ENCODE measurements at regions not wholly inside any gene's neighbourhood (a gene's known extent, or its start where the extent isn't known, plus 50 kb on each side); places are given as distances from the start of the nearest gene placed in this dataset.

DNA sequence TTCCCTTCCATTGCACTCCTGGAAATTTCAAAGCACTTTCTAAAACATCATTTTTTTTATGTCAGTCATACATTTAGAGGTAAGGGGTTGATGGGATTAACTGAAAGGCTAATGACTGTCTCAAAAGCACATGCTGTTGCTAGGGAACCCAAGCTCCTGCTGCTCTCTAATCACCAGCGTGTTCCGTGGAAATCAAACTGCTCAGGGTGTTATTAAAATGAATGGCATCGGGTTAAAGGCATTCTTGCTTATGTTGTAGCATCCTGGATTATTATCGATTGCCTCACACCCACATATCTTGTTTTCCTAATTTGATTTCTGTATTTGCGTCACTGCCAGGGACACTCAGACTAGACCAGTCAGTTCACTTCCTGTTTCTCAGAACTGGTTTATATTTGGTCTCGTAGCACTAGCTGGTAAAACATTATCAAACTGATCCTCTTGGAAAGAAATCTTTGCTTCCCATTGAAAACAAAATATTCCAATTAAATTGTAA lies 216.5 kb upstream of the MKLN1 start:
- DNase-seq = peak; percentile 83

DNA sequence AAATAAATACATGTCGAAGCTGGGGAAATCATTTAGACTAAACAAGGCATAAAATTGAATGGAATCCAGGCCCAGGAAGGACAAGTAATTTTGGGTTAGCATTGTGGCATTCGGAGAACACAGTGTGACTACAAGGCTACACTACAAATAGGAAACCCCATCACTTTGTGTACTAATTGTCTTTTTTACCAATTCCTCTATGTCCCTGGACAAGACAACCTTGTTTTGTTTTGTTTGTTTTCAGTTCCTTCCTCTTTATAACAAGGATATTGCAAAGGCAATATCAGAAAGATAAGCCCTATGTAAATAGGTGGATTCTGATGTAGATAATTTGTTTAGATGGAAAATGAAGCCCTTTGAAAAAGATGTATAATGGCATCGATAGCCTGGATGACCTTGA lies 215.9 kb upstream of the MKLN1 start:
- no peak for DNase-seq

DNA sequence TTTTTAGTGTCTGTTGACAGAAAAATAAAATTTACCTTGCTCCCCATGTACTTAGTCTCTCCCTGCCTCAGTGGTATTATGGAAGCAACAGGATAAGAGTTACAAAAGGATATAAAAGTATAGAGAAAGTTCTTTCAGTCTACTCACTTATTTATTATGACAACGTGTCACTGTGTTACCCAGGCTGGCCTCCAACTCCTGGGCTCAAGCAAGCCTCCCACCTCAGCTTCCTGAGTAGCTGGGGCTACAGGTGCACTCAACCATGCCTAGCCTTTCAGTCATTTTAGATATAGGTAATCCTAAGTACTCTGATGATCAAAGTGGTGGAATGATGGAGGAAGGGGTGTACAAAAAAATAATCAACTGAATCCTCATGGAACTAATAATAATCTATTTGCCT lies 215.2 kb upstream of the MKLN1 start:
- no peak for DNase-seq

DNA sequence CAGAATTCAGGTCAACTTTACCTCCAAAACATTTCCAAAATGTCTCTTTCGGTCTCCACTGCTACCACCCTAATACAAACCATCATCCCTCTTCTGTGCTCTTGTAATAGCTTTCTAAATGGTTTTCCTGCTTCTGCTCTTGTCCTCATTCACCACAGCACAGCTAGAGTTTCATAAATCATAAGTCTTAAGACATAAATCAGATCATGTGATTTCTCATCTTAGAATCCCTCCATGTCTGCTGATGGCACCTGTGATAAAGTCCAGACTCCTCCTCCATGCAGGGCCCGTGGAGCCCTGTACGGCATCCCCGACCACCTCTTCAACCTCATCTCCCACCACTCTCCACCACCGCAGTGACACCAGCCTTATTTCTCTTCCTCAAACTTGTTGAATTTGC lies 212.3 kb upstream of the MKLN1 start:
- DNase-seq = no peak

DNA sequence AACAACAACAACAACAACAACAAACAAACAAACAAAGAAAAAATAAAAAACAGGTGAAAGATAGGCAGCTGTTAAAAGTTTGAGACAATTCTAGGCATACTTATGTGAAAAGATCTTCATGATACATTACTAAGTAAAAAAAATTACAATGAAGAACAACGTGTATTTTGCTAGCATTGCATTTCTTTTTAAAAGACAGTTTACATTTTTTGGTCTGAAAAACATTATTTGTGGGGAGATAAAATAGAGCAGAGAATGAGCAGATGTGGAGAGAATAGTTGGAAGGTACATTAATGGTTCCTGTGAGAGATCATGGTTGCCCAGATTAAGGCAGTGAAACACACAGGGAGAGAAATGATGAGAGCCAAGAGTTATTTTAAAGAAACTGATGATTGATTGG lies 210.2 kb upstream of the MKLN1 start:
- DNase-seq = no peak

DNA sequence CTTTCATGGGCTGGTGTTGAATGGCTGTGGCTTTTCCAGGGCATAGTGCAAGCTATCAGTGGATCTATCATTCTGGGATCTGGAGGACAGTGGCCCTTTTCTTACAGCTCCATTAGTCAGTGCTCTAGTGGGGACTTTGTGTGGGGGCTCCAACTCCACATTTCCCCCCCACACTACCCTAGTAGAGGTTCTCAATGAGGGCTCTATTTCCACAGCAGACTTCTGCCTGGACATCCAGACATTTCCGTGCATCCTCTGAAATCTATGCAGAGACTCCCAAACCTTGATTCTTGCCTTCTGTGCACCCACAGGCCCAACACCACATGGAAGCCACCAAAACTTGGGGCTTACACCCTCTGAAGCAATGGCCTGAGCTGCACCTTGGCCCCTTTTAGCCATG lies 208.3 kb upstream of the MKLN1 start:
- no peak for DNase-seq

DNA sequence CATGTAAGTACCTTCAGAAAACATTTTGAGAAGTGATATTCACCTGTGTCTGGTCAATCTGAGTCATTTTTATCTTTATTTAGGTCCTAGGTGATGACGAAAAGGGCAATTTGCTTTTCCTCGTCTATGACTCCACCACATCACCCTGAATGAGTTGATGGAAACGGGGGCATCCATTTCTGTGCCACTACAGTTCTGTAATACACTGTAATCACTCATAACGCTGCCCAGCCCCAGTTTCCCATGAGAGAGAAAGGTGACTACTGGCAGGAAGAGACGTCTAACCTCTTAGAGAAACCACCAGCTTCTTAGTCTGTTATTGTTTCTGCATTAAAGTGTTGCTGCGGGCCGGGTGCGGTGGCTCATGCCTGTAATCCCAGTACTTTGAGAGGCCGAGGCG lies 205.3 kb upstream of the MKLN1 start:
- DNase-seq = no peak

DNA sequence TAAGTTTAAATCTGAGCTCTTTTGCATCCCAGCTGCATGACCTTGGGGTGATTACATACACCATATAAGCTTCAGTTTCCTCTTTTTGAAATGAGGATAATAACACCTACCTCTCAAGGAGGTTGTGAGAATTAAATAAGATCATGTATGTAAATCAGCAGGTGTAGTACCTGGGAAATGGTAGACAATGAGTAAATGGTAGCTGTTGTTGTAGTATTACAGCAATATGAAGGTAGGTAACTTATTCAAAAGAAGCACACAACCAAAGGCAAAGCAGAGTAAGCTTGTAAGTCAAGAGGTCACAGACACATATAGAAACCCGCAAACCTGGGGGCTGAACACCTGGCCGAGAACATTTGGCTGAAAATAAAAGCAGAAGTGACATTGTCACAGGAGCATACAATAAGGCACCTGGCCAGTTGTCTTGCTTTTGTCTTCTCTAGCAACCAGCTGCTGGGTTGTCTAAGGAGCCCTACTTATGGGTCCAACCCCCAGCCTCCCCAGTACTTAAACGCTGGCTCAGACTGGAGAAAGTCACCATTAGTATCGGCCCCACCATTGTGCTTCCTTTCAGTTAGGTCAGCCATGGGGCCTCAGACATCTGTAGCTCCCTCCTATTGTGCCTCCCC lies 203.6 kb upstream of the MKLN1 start:
- DNase-seq = no peak

DNA sequence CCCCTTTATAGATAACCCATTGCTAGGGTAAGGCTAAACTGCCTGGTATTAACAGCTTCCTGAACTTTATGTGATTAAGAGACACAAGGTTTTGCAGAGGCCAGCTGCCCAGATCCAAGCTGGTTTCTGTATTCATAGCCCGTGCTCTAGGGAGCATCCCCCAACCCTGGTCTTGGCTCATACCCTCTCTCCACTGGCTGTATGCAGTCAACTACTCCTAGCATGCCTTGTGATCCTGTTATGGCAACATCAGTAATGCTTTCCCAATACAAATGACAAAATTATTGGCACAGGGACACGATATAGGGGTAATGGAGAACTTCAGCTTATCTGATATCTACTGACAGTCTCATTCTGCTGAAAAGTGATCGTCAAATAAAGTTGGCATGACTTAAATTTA lies 202.8 kb upstream of the MKLN1 start:
- DNase-seq = no peak

DNA sequence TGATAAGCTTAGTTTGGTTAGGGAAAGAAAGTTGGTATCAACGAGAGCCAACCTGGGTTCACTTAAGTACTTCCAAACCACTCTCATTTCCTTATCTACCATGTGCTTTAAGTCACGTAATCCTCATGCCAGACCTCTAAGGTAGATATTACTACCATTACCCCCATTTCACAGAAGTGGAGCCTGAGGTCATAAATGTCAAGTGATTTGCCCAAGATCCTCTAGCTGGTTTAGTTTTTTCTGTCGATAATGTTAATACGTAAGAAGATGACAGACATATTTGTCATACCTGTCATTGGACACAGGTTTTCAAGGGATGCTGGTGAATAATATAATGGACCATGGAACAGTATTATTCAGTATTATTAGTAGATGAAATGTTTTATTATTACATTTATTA lies 197.4 kb upstream of the MKLN1 start:
- DNase-seq = no peak

DNA sequence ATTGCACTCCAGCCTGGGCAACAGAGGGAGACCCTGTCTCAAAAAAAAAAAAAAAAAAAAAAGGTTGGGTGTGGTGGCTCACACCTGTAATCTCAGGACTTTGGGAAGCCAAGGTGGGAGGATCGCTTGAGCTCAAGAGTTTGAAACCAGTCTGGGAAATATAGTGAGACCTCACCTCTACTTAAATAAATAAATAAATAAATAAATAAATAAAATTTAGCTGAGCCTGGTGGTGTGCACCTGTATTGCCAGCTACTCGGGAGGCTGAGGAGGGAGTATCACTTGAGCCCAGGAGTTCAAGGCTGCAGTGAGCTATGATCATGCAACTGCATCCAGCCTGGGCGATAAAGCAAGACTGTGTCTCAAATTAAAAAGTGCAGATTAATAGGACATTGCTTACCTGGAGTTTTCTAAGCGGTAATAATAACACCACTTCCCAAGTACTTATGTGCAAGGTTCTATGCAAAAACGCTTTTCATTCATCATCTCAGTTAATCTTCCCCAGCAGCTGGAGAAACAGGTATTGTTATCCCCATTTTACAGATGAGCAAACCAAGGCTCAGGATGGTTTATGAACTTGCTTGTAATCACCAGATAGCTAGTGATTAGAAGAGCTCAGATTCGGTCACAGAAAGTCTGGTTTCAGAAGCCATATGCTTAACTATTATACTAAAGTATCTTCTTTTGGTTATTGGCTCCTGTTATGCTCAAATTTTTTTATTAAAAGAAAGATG lies 196.5 kb upstream of the MKLN1 start:
- no peak for DNase-seq

DNA sequence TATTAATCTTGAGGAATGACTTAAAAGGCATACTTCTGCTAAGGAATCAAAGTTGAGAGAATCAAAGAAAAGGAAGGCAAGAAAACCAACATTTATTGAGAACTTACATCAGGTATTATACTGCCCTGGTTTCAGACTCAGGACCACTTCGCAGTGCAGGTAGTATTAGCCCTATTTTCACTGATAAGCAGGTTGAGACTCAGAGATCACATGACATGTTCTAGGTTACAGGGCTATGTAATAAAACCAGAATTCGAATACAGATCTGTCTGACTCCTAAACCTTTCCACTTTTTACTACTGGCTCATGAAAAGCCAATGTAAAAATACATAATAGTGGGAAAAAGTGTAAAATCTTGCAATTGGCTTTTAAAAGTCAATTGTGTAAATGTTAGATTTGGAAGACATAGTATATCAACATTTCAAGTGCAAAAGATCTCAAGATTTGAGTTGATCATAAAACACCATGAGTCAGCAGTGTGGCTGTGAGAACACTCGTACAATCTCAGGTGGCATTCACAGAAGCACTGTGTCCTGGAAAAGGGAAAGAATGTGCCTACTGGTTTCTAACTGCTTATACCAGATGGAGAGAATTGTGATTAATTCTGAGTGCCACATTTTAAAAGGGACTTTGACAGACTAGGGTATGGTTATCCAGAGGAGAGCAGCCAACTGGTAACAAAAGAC lies 195.8 kb upstream of the MKLN1 start:
- no peak for DNase-seq

DNA sequence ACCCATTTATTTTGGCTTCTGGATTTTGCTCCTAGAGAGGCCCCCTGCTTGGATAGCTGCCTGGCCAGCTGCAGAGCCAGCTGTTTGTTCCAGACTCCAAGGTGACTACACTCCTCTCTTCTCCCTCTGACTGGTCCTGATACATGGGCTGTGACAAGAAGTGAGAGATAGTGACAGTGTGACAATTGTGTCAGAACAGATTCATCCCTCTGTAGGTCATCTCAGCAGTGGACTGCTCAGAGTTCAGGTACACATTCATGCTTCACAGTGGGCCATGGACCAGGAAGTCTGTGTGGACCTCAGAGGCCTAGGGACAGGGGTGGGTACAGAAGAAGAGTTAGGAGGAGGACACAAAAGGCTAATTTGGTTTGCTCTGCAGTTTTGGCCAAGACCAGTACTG lies 188.2 kb upstream of the MKLN1 start:
- DNase-seq = no peak

DNA sequence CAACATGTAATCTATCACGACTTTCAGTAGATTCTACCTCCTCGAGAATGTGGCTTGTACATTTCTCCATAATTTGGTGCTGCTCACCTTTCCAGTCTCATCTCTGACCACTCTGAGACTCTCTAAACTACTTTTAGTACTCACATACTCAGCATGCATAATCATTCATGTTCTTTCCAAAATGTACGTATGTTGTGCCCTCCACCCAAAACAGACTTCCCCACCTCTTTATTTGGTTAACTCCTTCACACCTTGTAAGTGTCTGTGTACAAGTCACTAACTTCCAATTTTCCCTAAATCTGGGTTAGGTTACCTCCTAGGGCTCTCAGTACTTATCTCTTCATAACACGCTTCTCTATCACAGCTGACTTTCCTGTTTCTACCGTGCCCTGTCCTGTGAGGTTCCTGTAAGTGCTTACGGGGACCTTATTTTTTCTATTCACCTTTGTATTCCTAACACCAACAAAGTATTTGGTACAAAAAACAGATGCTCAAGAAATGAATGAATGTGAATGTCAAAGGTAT lies 186.2 kb upstream of the MKLN1 start:
- no peak for DNase-seq

DNA sequence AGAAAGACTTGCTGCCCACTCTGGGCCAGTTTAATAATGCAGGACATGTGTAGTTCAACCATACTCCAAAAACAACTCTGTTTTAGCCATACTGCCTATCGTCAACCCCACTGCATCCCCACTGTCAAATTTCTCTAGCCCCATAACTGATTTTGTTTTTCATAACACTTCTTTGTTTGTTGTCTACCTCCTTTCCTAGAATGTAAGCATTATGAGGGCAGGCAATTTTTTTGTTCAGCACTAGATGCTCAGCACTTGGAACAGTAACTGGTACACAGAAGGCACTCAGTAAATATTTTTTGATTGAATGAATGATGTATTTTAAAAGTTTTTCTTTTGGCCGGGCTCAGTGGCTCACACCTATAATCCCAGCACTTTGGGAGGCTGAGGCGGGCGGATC lies 183.8 kb upstream of the MKLN1 start:
- DNase-seq = no peak

DNA sequence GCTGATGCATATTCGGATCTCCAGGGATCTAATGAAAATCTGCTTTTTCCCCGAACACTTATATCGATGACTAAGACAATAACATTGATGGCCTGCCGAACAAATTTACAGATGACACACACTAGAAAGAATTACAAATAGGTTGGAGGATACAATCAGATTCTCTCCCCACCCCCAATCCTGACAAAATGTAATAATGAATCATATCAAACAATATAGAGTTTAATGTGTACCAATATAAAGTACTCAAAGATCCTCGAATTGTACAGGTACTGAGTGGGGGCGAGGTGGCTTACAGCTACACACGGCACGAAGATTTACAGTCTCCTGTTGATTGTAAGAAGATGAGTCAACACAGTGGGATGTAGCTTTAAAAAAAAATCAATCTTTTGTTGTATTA lies 182.7 kb upstream of the MKLN1 start:
- DNase-seq = no peak

DNA sequence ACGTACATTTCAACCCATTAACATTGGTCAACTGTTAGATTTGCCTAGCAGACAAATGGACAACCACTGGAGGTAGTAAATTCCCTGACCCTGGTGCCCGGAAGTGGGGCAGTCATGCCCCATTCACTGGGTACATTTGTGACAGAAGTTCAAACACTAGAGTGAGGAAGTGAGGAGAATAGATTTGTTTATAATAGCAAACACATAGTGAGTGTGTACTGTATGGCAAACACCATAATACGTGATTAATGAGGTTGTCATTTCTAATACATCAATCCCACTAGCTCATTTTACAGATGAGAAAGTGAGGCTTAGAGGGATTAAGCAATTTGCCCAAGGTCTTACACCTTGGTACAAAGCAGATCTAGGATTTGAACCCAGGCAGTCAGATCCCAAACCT lies 181.9 kb upstream of the MKLN1 start:
- DNase-seq = no peak

DNA sequence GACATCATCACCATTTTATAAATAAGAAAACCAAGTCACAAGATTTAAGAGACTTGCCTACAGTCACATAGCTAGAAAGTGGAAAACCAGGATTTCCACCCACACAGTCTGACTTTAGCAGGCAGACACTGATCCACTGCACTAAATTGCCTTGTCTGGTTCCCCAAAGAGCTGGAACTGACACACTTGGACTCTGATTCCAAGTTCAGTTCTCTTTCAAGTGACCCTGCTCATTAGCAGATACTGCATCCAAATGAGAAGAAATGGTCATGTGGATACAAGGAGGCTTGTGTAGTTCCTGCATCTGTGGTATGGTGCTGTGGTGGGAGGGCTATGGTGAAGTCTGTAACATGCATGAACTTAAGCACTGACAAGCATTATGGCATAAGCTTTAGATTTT lies 180.1 kb upstream of the MKLN1 start:
- no peak for DNase-seq

DNA sequence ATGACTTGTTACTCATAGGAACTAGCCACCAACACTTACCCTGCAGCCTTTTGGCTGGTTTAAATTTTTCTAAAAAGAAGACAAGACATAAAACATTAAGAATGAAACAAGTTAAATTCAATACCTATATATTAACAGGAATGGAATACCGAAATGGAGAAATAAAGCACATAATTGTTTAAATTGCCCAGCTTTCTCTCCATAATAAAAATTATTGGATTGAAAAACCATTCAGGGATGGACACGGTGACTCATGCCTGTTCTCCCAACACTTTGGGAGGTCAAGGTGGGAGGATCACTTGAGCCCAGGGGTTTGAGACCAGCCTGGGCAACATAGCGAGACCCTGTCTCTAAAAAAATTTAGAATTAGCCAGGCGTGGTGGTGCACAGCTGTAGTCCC lies 179.4 kb upstream of the MKLN1 start:
- DNase-seq = no peak

DNA sequence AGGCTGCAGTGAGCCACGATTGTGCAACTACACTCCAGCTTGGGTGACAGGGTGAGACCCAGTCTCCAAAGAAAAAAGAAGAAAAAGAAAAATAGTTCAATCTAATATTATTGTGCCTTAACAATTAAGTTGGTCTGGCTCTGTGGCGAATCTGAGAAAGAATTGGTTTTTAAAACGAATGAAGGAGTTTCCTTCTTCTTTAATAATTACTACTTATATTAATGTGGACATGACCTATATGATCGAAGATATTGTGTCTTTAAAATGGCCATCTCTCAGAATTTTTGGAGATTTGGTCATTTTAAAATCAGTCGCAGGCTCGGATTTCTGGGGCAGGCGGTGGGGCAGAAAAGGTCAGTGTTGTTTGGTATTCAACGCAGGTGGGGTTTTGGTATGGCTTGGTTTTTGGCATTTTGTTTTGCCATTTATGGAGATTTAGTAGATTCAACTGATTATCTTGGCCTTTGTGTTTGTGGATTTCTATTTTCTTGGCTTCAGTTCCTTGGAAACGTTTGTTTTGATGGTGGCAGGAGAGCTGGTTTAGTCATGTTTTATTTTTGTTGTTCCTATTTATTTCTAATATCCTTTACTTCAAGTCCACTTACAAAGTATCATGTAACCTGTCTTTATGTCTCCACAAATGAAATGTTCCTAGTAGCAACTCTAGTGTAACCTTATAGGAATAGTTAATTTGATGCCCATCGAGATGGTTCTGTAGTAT lies 178.8 kb upstream of the MKLN1 start:
- no peak for DNase-seq

DNA sequence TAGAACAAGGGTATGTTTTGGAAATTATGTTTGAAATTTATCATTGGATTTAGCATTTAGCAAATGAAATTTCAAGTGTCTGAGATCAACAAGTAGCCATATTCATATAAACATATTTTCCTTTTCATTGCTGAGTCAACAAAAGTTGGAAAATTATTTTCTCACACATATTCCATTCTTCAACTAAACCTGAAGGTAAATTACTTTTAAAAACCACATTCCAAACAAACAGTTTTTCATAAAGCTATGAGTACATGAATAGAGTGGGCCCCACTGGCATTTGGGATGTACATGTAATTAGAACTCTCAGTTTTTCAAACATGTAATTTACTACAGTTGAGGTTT lies 178.3 kb upstream of the MKLN1 start:
- no peak for DNase-seq

DNA sequence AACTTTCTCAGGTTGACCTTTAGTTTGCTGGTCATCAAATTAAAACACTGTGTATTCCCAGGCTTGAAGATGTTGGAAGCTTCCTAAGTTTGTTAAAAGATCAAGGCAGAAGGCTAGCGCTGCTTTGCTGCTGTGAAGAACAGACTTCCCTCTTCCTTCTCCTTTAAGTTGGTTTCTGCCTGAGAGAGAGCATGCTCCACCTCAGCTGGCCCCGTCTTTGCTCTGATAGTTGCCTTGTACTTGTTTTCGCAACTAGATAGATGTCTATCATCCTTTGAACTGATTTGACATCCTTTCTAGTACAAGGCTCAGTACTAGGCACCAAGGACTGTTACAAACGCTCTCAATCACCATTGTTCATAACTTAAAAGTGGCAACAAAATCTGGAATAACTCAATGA lies 177.8 kb upstream of the MKLN1 start:
- DNase-seq = no peak

DNA sequence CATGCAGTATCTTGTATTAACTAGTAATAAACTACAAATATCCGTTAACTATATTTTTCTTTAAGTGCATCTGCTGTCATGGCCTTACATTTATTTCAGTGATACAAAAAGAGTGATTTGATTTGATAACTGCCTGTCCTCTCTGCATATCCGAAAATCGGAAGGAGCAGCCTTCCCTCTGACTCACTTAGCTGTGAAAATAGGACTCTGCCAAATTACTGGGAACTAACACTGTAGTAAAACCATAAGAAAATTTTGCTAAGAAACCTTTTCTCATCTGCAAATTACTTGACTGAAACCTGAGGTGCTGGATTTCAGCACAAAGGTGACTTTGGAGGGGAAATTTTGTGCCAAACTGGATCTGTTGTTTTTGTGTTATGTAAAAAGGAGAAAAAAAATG lies 176.6 kb upstream of the MKLN1 start:
- DNase-seq = no peak

DNA sequence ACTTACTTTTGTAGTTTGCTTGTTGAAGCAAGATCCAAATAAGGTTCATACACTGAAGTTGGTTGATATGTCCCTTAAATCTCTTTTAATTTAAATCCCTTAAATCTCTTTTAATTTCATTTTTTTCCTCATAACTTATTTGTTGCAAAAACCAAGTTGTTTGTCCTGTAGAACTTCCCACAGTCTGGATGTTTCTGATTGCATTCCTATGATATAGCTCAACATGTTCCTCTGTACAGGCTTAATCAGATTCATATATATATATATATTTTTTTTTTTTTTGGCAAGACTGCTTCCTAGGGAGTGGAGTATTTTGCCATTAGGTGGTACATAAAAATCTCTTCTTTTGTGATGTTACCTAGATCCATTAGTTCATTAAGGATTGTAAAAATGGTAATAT lies 174.9 kb upstream of the MKLN1 start:
- no peak for DNase-seq
